ENCODE measurements at regions not wholly inside any gene's neighbourhood (a gene's known extent, or its start where the extent isn't known, plus 50 kb on each side); places are given as distances from the start of the nearest gene placed in this dataset.

DNA sequence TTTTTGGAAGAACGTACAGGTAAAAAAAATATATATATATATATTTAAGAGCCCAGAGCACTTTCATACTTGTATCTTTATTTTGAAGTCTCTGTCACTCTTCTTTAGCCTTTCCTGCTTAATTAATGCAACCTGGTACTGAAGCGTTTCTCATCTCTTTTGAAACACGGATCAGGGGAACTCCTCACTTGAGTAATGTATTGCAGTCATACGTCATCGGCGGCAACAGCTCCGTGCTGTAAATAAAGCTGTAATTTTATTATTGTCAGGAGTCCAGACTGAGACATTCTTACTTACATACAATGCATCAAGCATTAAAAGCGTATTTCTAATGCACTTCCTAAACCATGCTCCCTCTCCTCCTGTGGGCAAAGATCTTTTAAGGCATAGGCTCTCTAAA lies 514.7 kb downstream of the SOX11 start:
- TF ChIP-seq ZFX (IDR thresholded peaks at IDR 0.05; ENCODE audit: borderline replicate concordance) = no peak
- TF ChIP-seq, protein P1, sequence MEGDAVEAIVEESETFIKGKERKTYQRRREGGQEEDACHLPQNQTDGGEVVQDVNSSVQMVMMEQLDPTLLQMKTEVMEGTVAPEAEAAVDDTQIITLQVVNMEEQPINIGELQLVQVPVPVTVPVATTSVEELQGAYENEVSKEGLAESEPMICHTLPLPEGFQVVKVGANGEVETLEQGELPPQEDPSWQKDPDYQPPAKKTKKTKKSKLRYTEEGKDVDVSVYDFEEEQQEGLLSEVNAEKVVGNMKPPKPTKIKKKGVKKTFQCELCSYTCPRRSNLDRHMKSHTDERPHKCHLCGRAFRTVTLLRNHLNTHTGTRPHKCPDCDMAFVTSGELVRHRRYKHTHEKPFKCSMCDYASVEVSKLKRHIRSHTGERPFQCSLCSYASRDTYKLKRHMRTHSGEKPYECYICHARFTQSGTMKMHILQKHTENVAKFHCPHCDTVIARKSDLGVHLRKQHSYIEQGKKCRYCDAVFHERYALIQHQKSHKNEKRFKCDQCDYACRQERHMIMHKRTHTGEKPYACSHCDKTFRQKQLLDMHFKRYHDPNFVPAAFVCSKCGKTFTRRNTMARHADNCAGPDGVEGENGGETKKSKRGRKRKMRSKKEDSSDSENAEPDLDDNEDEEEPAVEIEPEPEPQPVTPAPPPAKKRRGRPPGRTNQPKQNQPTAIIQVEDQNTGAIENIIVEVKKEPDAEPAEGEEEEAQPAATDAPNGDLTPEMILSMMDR (IDR thresholded peaks at IDR 0.05) = no peak
- H3K27ac ChIP-seq = no peak overlapping the region

GRCh38 chr2:6211236-6211635 lies 519.1 kb downstream of the SOX11 start:
- TF ChIP-seq, protein P1 (IDR thresholded peaks at IDR 0.05) = no peak
- no peak for TF ChIP-seq ZFX (IDR thresholded peaks at IDR 0.05; ENCODE audit: borderline replicate concordance)
- H3K27ac ChIP-seq = no peak overlapping the region

GRCh38 chr2:6212491-6212890 lies 520.3 kb downstream of the SOX11 start:
- no peak overlapping the region for H3K27ac ChIP-seq
- no peak for TF ChIP-seq ZFX (IDR thresholded peaks at IDR 0.05; ENCODE audit: borderline replicate concordance)
- TF ChIP-seq, protein P1 (IDR thresholded peaks at IDR 0.05) = no peak

- H3K27ac ChIP-seq = no peak overlapping the region
- no peak for TF ChIP-seq ZFX (IDR thresholded peaks at IDR 0.05; ENCODE audit: borderline replicate concordance)
- TF ChIP-seq, protein P1 (IDR thresholded peaks at IDR 0.05) = no peak
Observed at GRCh38 chr2:6213056-6213780, 521.0 kb downstream of the SOX11 start.

GRCh38 chr2:6214471-6214870 lies 522.3 kb downstream of the SOX11 start:
- no peak for TF ChIP-seq ZFX (IDR thresholded peaks at IDR 0.05; ENCODE audit: borderline replicate concordance)
- TF ChIP-seq, protein P1 (IDR thresholded peaks at IDR 0.05) = no peak

DNA sequence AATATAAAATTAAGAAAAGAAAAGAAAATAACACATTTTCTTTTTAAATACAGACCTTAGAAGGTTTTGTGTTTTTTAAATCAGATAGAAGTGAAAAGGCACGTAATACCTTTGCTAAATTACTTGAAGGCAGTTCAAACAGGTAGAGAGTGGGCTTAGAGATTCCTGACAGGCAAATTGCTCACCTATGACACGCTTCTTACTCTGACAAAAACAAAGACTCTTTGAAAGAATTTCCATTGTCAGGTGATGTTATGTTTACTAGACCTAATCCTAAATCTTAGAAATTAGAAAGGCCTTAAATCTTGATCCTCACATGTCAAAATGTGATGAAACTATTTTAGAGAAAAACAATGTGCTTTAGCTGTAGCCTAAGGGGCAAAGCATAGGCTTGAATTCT lies 522.9 kb downstream of the SOX11 start:
- no peak overlapping the region for H3K27ac ChIP-seq
- no peak for TF ChIP-seq ZFX (IDR thresholded peaks at IDR 0.05; ENCODE audit: borderline replicate concordance)
- TF ChIP-seq, protein P1 (IDR thresholded peaks at IDR 0.05) = no peak

More at GRCh38 chr2:6214471-6214870, 522.3 kb downstream of the SOX11 start:
- H3K27ac ChIP-seq = no peak overlapping the region

DNA sequence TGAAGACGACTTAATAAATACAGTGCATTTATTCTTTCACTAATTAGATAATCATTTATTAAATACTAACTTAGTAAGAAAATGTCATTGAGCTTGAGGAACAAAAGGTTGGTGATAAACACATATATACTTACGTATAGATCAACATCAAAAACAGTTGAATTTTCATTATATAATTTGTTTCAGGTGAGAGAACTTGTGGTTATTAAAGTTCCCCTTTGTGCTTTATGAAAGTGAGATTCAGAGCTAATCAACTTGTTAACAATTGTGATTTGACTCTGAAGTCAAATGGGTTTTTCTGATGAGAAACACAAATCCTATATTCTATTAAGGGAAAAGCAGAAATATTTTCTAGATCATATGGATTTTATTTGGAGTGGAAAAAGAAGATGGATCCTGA lies 524.0 kb downstream of the SOX11 start:
- no peak overlapping the region for H3K27ac ChIP-seq
- no peak for TF ChIP-seq ZFX (IDR thresholded peaks at IDR 0.05; ENCODE audit: borderline replicate concordance)
- TF ChIP-seq, protein P1 (IDR thresholded peaks at IDR 0.05) = no peak

All from 22Rv1 (cell line).